ENCODE measurements at regions not wholly inside any gene's neighbourhood (a gene's known extent, or its start where the extent isn't known, plus 50 kb on each side); places are given as distances from the start of the nearest gene placed in this dataset.
"Not testable (repeated sequence)": the region's sequence is repeated elsewhere in the genome, so short reads cannot be mapped to it uniquely, and the experiment has no call there.

DNA sequence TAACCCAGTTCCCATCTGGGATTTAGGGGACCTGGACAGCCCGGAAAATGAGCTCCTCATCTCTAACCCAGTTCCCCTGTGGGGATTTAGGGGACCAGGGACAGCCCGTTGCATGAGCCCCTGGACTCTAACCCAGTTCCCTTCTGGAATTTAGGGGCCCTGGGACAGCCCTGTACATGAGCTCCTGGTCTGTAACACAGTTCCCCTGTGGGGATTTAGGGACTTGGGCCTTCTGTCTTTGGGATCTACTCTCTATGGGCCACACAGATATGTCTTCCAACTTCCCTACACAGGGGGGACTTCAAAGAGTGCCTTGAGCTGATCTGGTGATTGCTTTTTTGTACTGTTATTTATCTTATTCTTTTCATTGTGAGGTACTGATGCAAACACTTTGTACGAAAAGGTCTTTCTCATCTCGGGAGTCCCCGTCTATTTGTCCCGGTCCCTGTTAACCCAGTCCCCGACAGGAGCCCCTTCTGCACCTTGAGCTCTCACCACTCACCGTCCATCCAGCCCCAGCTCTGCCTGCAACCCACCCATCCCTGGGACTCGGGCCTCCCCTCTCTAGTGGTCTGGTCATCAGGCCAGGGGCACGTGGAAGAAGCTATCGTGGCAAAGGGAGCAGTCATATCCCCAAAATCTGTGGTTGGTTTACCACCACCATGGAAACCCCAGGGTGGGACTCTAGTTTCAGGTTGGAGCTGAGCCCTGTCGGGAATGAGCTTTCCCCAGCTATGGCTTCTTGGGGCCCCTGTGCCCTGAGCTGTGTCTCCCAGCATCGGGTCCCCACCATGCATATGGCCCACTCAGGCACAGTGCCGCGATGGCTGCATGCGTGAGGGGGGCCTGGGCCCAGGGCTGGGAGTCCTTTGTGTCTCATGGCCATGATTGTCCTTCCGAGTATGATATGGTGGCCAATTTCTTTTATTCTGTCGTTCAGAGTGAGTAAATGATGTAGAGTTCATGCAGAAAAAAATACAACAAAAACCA lies 270.4 kb upstream of the PLCXD1 start:
- H3K4me1 ChIP-seq (ENCODE audit: control insufficient read depth in 2 of 2, insufficient read depth in 2 of 2, low read length in 2 of 2); H3K27me3 ChIP-seq (ENCODE audit: control insufficient read depth in 2 of 2, insufficient read depth in 1 of 2, low read length in 1 of 2); H3K4me3 ChIP-seq (ENCODE audit: low read length in 2 of 2); H3K36me3 ChIP-seq (ENCODE audit: control insufficient read depth in 2 of 2, insufficient read depth in 2 of 2, low read length in 1 of 2); DNase-seq (ENCODE audit: low read depth in 6 of 9, low spot score in 9 of 9); H3K9me3 ChIP-seq (ENCODE audit: control insufficient read depth in 2 of 2, insufficient read depth in 1 of 2, low read length in 1 of 2); H3K27ac ChIP-seq (ENCODE audit: low read depth in 1 of 2, low read length in 1 of 2): not testable (repeated sequence)
- 84% methylated on average over 2 of the region's 18 CpGs for WGBS

GRCh38 chrX:13821-14443 lies 267.2 kb upstream of the PLCXD1 start:
- WGBS: no CpG with 5 or more reads among the region's 45 CpGs
- not testable (repeated sequence) for H3K36me3 ChIP-seq (ENCODE audit: control insufficient read depth in 2 of 2, insufficient read depth in 2 of 2, low read length in 1 of 2); H3K27ac ChIP-seq (ENCODE audit: low read depth in 1 of 2, low read length in 1 of 2); H3K27me3 ChIP-seq (ENCODE audit: control insufficient read depth in 2 of 2, insufficient read depth in 1 of 2, low read length in 1 of 2); H3K4me3 ChIP-seq (ENCODE audit: low read length in 2 of 2); H3K4me1 ChIP-seq (ENCODE audit: control insufficient read depth in 2 of 2, insufficient read depth in 2 of 2, low read length in 2 of 2); H3K9me3 ChIP-seq (ENCODE audit: control insufficient read depth in 2 of 2, insufficient read depth in 1 of 2, low read length in 1 of 2)
- peak in 1 of 9 donors; percentile 5 for DNase-seq (ENCODE audit: low read depth in 6 of 9, low spot score in 9 of 9)

- H3K9me3 ChIP-seq (ENCODE audit: control insufficient read depth in 2 of 2, insufficient read depth in 1 of 2, low read length in 1 of 2); DNase-seq (ENCODE audit: low read depth in 6 of 9, low spot score in 9 of 9); H3K27ac ChIP-seq (ENCODE audit: low read depth in 1 of 2, low read length in 1 of 2); H3K4me3 ChIP-seq (ENCODE audit: low read length in 2 of 2); H3K36me3 ChIP-seq (ENCODE audit: control insufficient read depth in 2 of 2, insufficient read depth in 2 of 2, low read length in 1 of 2); H3K27me3 ChIP-seq (ENCODE audit: control insufficient read depth in 2 of 2, insufficient read depth in 1 of 2, low read length in 1 of 2); H3K4me1 ChIP-seq (ENCODE audit: control insufficient read depth in 2 of 2, insufficient read depth in 2 of 2, low read length in 2 of 2): not testable (repeated sequence)
- no CpG with 5 or more reads among the region's 39 CpGs for WGBS
Observed at GRCh38 chrX:14452-14851, 266.7 kb upstream of the PLCXD1 start.

DNA sequence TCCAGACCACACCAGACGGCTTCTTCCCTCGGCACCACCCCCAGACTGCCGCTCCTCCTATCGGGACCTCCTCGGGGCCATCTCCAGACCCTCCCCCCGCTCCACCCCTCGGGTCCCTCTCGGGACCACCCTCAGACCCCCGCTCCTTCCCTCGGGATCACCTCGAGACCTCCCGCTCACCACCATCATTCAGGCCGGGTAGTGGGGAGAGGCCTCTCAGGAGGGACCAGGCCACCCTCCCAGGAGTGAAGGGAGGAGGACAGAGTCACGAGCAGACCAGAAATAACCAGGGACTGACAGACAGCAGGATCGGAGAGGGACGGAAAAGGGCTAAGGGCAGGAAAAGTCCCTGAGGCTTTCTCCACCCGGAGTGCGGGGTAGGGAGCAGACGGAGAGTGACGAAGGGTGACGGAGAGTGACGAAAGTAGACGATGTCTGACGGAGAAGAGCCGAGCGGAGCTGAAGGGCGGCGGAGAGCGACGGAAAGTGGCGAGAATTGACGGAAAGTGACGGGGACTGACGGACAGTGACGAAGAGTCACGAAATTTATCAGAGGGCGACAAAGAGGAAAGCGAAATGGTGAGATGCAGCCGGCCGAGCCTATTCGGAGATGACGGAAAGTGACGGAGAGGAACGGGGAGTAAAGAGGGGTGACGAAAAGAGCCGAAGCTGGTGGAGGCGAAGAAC lies 262.3 kb upstream of the PLCXD1 start:
- not testable (repeated sequence) for DNase-seq (ENCODE audit: low read depth in 6 of 9, low spot score in 9 of 9); H3K27me3 ChIP-seq (ENCODE audit: control insufficient read depth in 2 of 2, insufficient read depth in 1 of 2, low read length in 1 of 2); H3K4me1 ChIP-seq (ENCODE audit: control insufficient read depth in 2 of 2, insufficient read depth in 2 of 2, low read length in 2 of 2); H3K9me3 ChIP-seq (ENCODE audit: control insufficient read depth in 2 of 2, insufficient read depth in 1 of 2, low read length in 1 of 2); H3K4me3 ChIP-seq (ENCODE audit: low read length in 2 of 2); H3K27ac ChIP-seq (ENCODE audit: low read depth in 1 of 2, low read length in 1 of 2); H3K36me3 ChIP-seq (ENCODE audit: control insufficient read depth in 2 of 2, insufficient read depth in 2 of 2, low read length in 1 of 2)
- WGBS: 83% methylated on average over 13 of the region's 47 CpGs

DNA sequence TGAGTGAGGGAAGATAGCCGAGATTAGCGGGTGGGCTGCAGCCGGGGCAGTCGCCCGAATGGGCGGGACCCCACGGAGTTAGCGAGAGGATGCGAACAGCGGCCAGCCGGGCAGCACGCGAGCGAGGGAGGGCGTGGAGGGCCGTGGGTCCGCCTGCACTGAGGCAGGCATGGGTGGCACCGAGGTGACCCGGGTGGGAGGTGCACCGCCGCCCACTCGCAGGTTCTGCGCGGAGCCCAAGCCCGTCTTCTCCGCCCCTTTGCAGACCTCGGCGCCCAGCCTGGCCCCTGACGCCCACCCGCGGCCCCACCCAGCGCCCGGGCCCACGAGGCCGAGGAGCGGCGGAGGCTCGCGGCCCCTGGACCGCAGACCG lies 261.7 kb upstream of the PLCXD1 start:
- H3K4me1 ChIP-seq (ENCODE audit: control insufficient read depth in 2 of 2, insufficient read depth in 2 of 2, low read length in 2 of 2); H3K27me3 ChIP-seq (ENCODE audit: control insufficient read depth in 2 of 2, insufficient read depth in 1 of 2, low read length in 1 of 2); H3K27ac ChIP-seq (ENCODE audit: low read depth in 1 of 2, low read length in 1 of 2); H3K9me3 ChIP-seq (ENCODE audit: control insufficient read depth in 2 of 2, insufficient read depth in 1 of 2, low read length in 1 of 2); DNase-seq (ENCODE audit: low read depth in 6 of 9, low spot score in 9 of 9); H3K36me3 ChIP-seq (ENCODE audit: control insufficient read depth in 2 of 2, insufficient read depth in 2 of 2, low read length in 1 of 2); H3K4me3 ChIP-seq (ENCODE audit: low read length in 2 of 2): not testable (repeated sequence)
- no CpG with 5 or more reads among the region's 41 CpGs for WGBS

GRCh38 chrX:19912-20571 lies 261.1 kb upstream of the PLCXD1 start:
- Histone ChIP-seq H3K36me3 (ENCODE audit: control insufficient read depth in 2 of 2, insufficient read depth in 2 of 2, low read length in 1 of 2) (no peaks in the 10 kb centered on the region), H3K4me3 (ENCODE audit: low read length in 2 of 2) (no peak overlapping the region), H3K27ac (ENCODE audit: low read depth in 1 of 2, low read length in 1 of 2) (no peak overlapping the region), H3K9me3 (ENCODE audit: control insufficient read depth in 2 of 2, insufficient read depth in 1 of 2, low read length in 1 of 2) (no peaks in the 10 kb centered on the region), H3K4me1 (ENCODE audit: control insufficient read depth in 2 of 2, insufficient read depth in 2 of 2, low read length in 2 of 2) (no peaks in the 10 kb centered on the region), H3K27me3 (ENCODE audit: control insufficient read depth in 2 of 2, insufficient read depth in 1 of 2, low read length in 1 of 2) (no peaks in the 10 kb centered on the region)
- whole genome bisulfite sequencing: no CpG with 5 or more reads among the region's 56 CpGs
- DNase-seq (ENCODE audit: low read depth in 6 of 9, low spot score in 9 of 9): peak in 1 of 9 donors; percentile 15

DNA sequence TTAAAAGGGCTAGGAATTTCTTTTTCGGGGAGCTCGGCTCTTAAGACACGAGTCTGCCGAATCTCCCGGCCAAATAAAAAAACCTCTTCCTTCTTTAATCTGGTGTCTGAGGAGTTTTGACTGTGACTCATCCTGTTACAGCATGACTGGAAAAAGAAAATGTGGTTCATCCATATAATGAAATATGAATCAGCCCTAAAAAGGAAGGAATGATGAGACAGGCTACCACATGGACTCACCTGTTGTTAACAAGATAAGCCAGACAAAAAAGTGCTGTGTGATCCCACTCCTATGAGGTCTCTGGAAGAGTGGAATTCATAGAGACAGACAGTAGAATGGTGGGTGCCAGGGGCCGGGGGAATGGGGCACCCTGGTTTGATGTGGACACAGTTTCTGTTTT lies 257.0 kb upstream of the PLCXD1 start:
- not testable (repeated sequence) for H3K27me3 ChIP-seq (ENCODE audit: control insufficient read depth in 2 of 2, insufficient read depth in 1 of 2, low read length in 1 of 2); H3K9me3 ChIP-seq (ENCODE audit: control insufficient read depth in 2 of 2, insufficient read depth in 1 of 2, low read length in 1 of 2); H3K36me3 ChIP-seq (ENCODE audit: control insufficient read depth in 2 of 2, insufficient read depth in 2 of 2, low read length in 1 of 2); H3K4me3 ChIP-seq (ENCODE audit: low read length in 2 of 2); DNase-seq (ENCODE audit: low read depth in 6 of 9, low spot score in 9 of 9); H3K27ac ChIP-seq (ENCODE audit: low read depth in 1 of 2, low read length in 1 of 2); H3K4me1 ChIP-seq (ENCODE audit: control insufficient read depth in 2 of 2, insufficient read depth in 2 of 2, low read length in 2 of 2)
- WGBS: no CpG with 5 or more reads among the region's 6 CpGs

Data from thymus (tissue), 11 donors.